ENCODE measurements at regions not wholly inside any gene's neighbourhood (a gene's known extent, or its start where the extent isn't known, plus 50 kb on each side); places are given as distances from the start of the nearest gene placed in this dataset.

DNA sequence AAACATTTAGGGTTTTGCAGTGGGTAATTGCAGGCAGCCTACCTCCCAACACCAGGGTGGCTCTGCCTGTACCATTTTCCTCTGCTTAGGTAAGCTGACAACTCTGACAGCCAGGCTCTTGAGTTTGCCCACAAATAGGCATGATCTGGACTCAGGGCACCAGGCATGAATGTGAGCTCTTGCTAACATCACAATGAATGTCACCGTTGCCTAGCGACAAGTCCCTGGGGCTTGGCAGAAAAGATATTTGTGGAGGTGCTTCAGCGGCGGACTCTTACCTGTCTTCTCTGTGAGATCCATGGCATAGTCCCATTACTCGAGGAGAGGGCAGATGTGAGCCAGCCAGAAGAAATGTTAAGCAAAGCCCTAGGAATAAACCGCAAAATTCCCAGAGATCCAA lies 677.5 kb upstream of the TSPY4 start:
- H2AFZ ChIP-seq (ENCODE audit: low read depth, low read length): no peak overlapping the region
- H3K36me3 ChIP-seq (ENCODE audit: control insufficient read depth in 2 of 2, extremely low read depth in 1 of 2, insufficient read depth in 2 of 2, low read length in 2 of 2): no peaks in the 10 kb centered on the region
- FAIRE-seq (no peak), DNase-seq (ENCODE audit: low read depth, low spot score) (no peak)
- no peak overlapping the region for H3K4me3 ChIP-seq (replicated peaks in 1 of 3; ENCODE audit: insufficient read depth in 1 of 3, low read depth in 1 of 3, low read length in 3 of 3)
- no peak overlapping the region for H3K4me2 ChIP-seq (ENCODE audit: insufficient read depth, low read length)
- H3K79me2 ChIP-seq (ENCODE audit: control insufficient read depth, insufficient read depth, low read length): no peaks in the 10 kb centered on the region
- no peak for TF ChIP-seq GATA2 (IDR thresholded peaks at IDR 0.05; ENCODE audit: insufficient read depth, insufficient read length, low read depth, low read length)
- dilution Hi-C loops (cut with MboI; ENCODE audit: extremely low pct_ligation_motif_present, low sequenced_read_pairs): no loop called here
- no peaks in the 10 kb centered on the region for H3K4me1 ChIP-seq (ENCODE audit: control insufficient read depth, extremely low read depth, insufficient read depth, low read length)
- H3K27ac ChIP-seq (ENCODE audit: insufficient read depth, low read depth, low read length): no peak overlapping the region
- H3K27me3 ChIP-seq (ENCODE audit: control insufficient read depth in 2 of 2, insufficient read depth in 2 of 2, low read length in 2 of 2): no peaks in the 10 kb centered on the region
- intact Hi-C loops (cut with micrococcal nuclease): no loop called here
- ChIA-PET POLR2A (no interaction called here), CTCF (no interaction called here)
- no peaks in the 10 kb centered on the region for H3K9me3 ChIP-seq (replicated peaks; ENCODE audit: control insufficient read depth, insufficient read depth, low read length)
- H3K9me1 ChIP-seq (replicated peaks; ENCODE audit: control insufficient read depth, extremely low read depth, insufficient read depth, low read length): no peaks in the 10 kb centered on the region
- no TSS peak for BruUV-seq (replicated peaks)
- H3K9ac ChIP-seq (replicated peaks; ENCODE audit: extremely low read depth, insufficient read depth, low read length): no peak overlapping the region
- H4K20me1 ChIP-seq (replicated peaks; ENCODE audit: control insufficient read depth, extremely low read depth, insufficient read depth, low read length): no peaks in the 10 kb centered on the region

DNA sequence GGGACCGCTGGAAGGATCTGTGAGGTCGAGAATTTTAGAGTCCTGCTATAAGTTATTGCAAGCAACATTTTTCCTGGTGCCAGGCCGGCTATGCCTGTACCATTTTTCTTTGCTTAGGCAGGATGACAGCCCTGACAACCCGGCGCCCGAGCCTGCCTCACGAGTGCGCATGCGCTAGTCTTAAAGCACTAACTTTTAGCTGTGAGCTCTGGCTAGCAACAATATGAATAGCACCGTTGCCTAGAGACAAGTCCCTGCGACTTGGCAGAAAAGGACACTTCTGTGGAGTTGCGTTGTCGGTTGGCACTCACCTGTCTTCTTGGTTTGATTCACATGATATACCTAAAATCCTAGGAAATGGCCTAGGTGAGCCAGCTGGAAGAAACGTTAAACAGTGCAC lies 663.4 kb upstream of the TSPY4 start:
- no peaks in the 10 kb centered on the region for H3K36me3 ChIP-seq (ENCODE audit: control insufficient read depth in 2 of 2, extremely low read depth in 1 of 2, insufficient read depth in 2 of 2, low read length in 2 of 2)
- no peak overlapping the region for H3K9ac ChIP-seq (replicated peaks; ENCODE audit: extremely low read depth, insufficient read depth, low read length)
- H3K9me3 ChIP-seq (replicated peaks; ENCODE audit: control insufficient read depth, insufficient read depth, low read length): no peaks in the 10 kb centered on the region
- DNase-seq (ENCODE audit: low read depth, low spot score) (no peak), FAIRE-seq (no peak)
- no peak overlapping the region for H3K4me2 ChIP-seq (ENCODE audit: insufficient read depth, low read length)
- H2AFZ ChIP-seq (ENCODE audit: low read depth, low read length): no peak overlapping the region
- ChIA-PET POLR2A (no interaction called here), CTCF (no interaction called here)
- TF ChIP-seq, protein P1, sequence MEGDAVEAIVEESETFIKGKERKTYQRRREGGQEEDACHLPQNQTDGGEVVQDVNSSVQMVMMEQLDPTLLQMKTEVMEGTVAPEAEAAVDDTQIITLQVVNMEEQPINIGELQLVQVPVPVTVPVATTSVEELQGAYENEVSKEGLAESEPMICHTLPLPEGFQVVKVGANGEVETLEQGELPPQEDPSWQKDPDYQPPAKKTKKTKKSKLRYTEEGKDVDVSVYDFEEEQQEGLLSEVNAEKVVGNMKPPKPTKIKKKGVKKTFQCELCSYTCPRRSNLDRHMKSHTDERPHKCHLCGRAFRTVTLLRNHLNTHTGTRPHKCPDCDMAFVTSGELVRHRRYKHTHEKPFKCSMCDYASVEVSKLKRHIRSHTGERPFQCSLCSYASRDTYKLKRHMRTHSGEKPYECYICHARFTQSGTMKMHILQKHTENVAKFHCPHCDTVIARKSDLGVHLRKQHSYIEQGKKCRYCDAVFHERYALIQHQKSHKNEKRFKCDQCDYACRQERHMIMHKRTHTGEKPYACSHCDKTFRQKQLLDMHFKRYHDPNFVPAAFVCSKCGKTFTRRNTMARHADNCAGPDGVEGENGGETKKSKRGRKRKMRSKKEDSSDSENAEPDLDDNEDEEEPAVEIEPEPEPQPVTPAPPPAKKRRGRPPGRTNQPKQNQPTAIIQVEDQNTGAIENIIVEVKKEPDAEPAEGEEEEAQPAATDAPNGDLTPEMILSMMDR (IDR thresholded peaks at IDR 0.05; ENCODE audit: extremely low read depth in 1 of 2, insufficient read depth in 1 of 2, low read depth in 1 of 2, low read length in 2 of 2): no peak
- no peak for TF ChIP-seq POLR2A (IDR thresholded peaks at IDR 0.05; ENCODE audit: low read depth, low read length)
- TF ChIP-seq, protein P2, sequence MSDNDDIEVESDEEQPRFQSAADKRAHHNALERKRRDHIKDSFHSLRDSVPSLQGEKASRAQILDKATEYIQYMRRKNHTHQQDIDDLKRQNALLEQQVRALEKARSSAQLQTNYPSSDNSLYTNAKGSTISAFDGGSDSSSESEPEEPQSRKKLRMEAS (IDR thresholded peaks at IDR 0.05; ENCODE audit: insufficient read depth, insufficient read length): no peak
- no peak for TF ChIP-seq EZH2 (IDR thresholded peaks at IDR 0.05; ENCODE audit: borderline replicate concordance, low read depth, low read length, severe bottlenecking)
- TF ChIP-seq GATA2 (IDR thresholded peaks at IDR 0.05; ENCODE audit: insufficient read depth, insufficient read length, low read depth, low read length): no peak
- no peak for TF ChIP-seq JUN (IDR thresholded peaks at IDR 0.05; ENCODE audit: borderline replicate concordance, insufficient read depth, insufficient read length, low read depth)
- BruUV-seq (replicated peaks): no TSS peak
- no peaks in the 10 kb centered on the region for H4K20me1 ChIP-seq (replicated peaks; ENCODE audit: control insufficient read depth, extremely low read depth, insufficient read depth, low read length)
- no peak overlapping the region for H3K4me3 ChIP-seq (replicated peaks in 1 of 3; ENCODE audit: insufficient read depth in 1 of 3, low read depth in 1 of 3, low read length in 3 of 3)
- no peak overlapping the region for H3K27ac ChIP-seq (ENCODE audit: insufficient read depth, low read depth, low read length)
- dilution Hi-C loops (cut with MboI; ENCODE audit: extremely low pct_ligation_motif_present, low sequenced_read_pairs): no loop called here
- no peaks in the 10 kb centered on the region for H3K79me2 ChIP-seq (ENCODE audit: control insufficient read depth, insufficient read depth, low read length)
- intact Hi-C loops (cut with micrococcal nuclease): no loop called here
- no peaks in the 10 kb centered on the region for H3K27me3 ChIP-seq (ENCODE audit: control insufficient read depth in 2 of 2, insufficient read depth in 2 of 2, low read length in 2 of 2)
- no peaks in the 10 kb centered on the region for H3K4me1 ChIP-seq (ENCODE audit: control insufficient read depth, extremely low read depth, insufficient read depth, low read length)
- H3K9me1 ChIP-seq (replicated peaks; ENCODE audit: control insufficient read depth, extremely low read depth, insufficient read depth, low read length): no peaks in the 10 kb centered on the region

Measured in endothelial cell of umbilical vein (primary cell).